Brain microvascular endothelial cell (primary cell): ENCODE measurements at regions not wholly inside any gene's neighbourhood (a gene's known extent, or its start where the extent isn't known, plus 50 kb on each side); places are given as distances from the start of the nearest gene placed in this dataset.
"Not testable (repeated sequence)": the region's sequence is repeated elsewhere in the genome, so short reads cannot be mapped to it uniquely, and the experiment has no call there.

Source experiments
- DNase-seq: peaks from one replicate; pipeline ENCODE4 v3.0.0-alpha.2; 2020
- H3K27ac ChIP-seq: fragments of 250-450 bp; sonication (Bioruptor Pico); 2 replicates; pipeline ENCODE4 v1.5.1; 2020; ENCODE audit warnings: mild to moderate bottlenecking, moderate library complexity
- H3K27me3 ChIP-seq: fragments of 250-450 bp; sonication (Bioruptor Pico); replicated peaks from 2 replicates; pipeline ENCODE4 v1.5.1; 2020; ENCODE audit warnings: mild to moderate bottlenecking
- H3K36me3 ChIP-seq: fragments of 250-450 bp; sonication (Bioruptor Pico); replicated peaks from 2 replicates; pipeline ENCODE4 v1.5.1; 2020; ENCODE audit warnings: mild to moderate bottlenecking
- H3K4me3 ChIP-seq: 2 replicates; pipeline ENCODE4 v1.5.1; 2011; ENCODE audit warnings: low read depth, mild to moderate bottlenecking, control low read depth, low read length, moderate library complexity
- CTCF ChIP-seq: IDR thresholded peaks from 2 replicates; pipeline ENCODE4 v1.5.1; 2011; ENCODE audit warnings: low read depth, mild to moderate bottlenecking, moderate library complexity, low read length, control low read depth, inconsistent platforms; ENCODE audit errors: missing control alignments
- in situ Hi-C: cut with HindIII; loops from 2 replicates; pipeline ENCODE4 v1.10.0; 2017; ENCODE audit warnings: low sequenced_read_pairs, low pct_ligation_motif_present

GRCh38 chr1:71295350-71295749 is 214.5 kb upstream of the ZRANB2 start:
- no peak for DNase-seq
- no peak for TF ChIP-seq CTCF
- in situ Hi-C loops, result no loop called here

GRCh38 chr1:71294178-71294577 is 213.3 kb upstream of the ZRANB2 start:
- H3K27ac ChIP-seq, result no peak overlapping the region
- H3K27me3 ChIP-seq, result no peaks in the 10 kb centered on the region
- no peaks in the 10 kb centered on the region for H3K36me3 ChIP-seq
- DNase-seq, result no peak
- no peak overlapping the region for H3K4me3 ChIP-seq
- in situ Hi-C loops, result no loop called here
- TF ChIP-seq CTCF, result no peak

More at GRCh38 chr1:71295350-71295749, 214.5 kb upstream of the ZRANB2 start:
- no peak overlapping the region for H3K4me3 ChIP-seq
- H3K36me3 ChIP-seq, result no peaks in the 10 kb centered on the region
- H3K27ac ChIP-seq, result no peak overlapping the region
- no peaks in the 10 kb centered on the region for H3K27me3 ChIP-seq

DNA sequence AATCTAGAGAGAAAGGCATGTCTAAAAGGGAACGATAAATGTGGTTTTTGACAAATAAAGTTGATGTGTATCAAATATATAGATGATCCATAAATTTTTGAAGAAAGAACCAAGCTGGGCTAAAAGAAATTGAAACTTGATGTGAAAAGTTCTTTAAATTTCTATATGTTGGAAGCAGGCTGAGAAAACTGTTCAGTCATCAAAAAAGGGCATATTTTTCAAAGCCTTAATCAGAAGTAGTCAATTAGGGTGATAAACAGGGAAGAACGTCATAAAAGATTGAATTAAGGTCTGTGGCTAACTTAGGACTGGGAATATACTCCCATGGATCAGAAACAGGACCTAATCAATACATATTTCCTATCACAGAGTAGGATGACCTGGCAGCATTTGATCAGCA is 211.4 kb upstream of the ZRANB2 start:
- in situ Hi-C loops, result no loop called here
- TF ChIP-seq CTCF, result no peak

GRCh38 chr1:71290506-71291237 is 209.8 kb upstream of the ZRANB2 start:
- H3K36me3 ChIP-seq, H3K27ac ChIP-seq, DNase-seq, H3K4me3 ChIP-seq, H3K27me3 ChIP-seq, in situ Hi-C loops: not testable (repeated sequence)

More for the DNA sequence above, 211.4 kb upstream of the ZRANB2 start:
- H3K36me3 ChIP-seq, result no peaks in the 10 kb centered on the region
- no peak overlapping the region for H3K27ac ChIP-seq
- H3K27me3 ChIP-seq, result no peaks in the 10 kb centered on the region
- DNase-seq, result no peak
- H3K4me3 ChIP-seq, result no peak overlapping the region

- Histone ChIP-seq H3K27ac (no peak overlapping the region), H3K27me3 (no peaks in the 10 kb centered on the region), H3K36me3 (no peaks in the 10 kb centered on the region), H3K4me3 (no peak overlapping the region)
- no peak for DNase-seq
- TF ChIP-seq CTCF, result no peak
- in situ Hi-C loops, result no loop called here
Measured at GRCh38 chr1:71285529-71285928, 204.7 kb upstream of the ZRANB2 start.

DNA sequence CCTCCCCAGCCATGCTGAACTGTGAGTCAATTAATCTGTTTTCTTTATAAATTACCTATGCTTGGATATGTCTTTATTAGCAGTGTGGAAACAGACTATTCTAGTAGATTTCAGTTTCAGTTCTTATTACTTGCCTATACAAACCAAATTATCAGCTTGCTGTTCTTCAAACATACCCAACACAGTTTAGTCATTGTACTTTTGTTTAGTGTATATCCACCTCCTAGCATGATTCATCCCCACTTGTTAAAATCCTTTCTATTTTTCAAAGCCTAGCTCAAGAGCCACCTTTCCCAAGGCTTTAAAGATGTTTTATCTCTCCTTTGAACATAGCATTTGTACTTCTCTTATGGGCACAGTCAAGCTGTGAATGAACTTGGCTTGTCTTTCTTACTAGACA is 195.6 kb upstream of the ZRANB2 start:
- no peak overlapping the region for H3K4me3 ChIP-seq
- H3K27ac ChIP-seq, result no peak overlapping the region
- TF ChIP-seq CTCF, result no peak
- no peaks in the 10 kb centered on the region for H3K27me3 ChIP-seq
- DNase-seq, result no peak
- H3K36me3 ChIP-seq, result no peaks in the 10 kb centered on the region
- in situ Hi-C loops, result no loop called here
